GM18505 (cell line): ENCODE measurements at regions not wholly inside any gene's neighbourhood (a gene's known extent, or its start where the extent isn't known, plus 50 kb on each side); places are given as distances from the start of the nearest gene placed in this dataset.
A peak's percentile ranks its signal among the peaks of the same experiment; 100 is the strongest.
"Not testable (repeated sequence)": the region's sequence is repeated elsewhere in the genome, so short reads cannot be mapped to it uniquely, and the experiment has no call there.

ENCODE experiments used
- ATAC-seq: cut with Tn5 transposase; IDR thresholded peaks from one replicate; pipeline ENCODE4 v1.9.1; 2021; ENCODE audit not compliant: unreplicated experiment
- POLR2A ChIP-seq: IDR thresholded peaks from 4 replicates; pipeline ENCODE4 v1.6.1; 2011; ENCODE audit warnings: borderline replicate concordance; ENCODE audit not compliant: insufficient read depth, insufficient read length; ENCODE audit errors: extremely low read depth

DNA sequence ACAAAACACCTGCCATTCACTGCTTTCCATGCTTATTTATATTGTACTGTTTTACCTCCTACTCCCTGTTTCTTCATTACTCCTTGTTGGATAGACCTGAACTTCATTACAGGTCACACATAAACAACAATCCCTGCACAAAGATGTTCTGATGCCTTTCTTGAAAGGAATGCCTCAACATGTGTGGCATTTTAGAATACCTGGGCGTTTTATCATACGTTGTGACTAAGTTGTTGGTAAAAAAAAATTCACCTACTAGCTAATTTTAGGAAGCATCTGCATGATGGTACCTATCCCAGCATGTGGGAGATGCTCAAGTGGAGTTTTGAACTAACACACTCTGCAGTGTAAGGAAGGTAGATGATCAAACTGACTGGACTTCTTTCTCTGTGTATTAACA lies 604.1 kb downstream of the TAF11L14 start:
- no peak for ATAC-seq
- TF ChIP-seq POLR2A, result no peak

DNA sequence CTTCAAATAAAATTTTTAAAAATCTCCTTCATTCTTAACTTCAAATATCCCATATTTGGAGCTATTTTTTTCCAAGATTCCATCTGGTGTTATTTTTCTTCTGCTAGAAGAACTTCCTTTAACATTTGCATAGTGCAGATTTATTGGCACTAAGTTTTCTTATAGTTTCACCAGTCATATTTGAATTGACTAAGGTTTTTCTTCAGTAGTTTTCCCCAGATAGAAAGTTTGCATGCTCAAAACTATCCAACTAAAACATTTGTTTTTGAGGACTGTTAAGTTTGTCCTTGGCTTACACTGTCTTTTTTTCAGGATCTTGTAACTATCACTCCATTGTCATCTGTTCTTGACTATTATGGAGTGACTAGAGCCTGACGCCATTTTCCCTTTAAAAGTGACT lies 606.7 kb downstream of the TAF11L14 start:
- ATAC-seq, result no peak
- TF ChIP-seq POLR2A, result no peak

- no peak for ATAC-seq
- no peak for TF ChIP-seq POLR2A
Observed at GRCh38 chr5:18243846-18244245, 609.6 kb downstream of the TAF11L14 start.

GRCh38 chr5:18244309-18244708 lies 610.0 kb downstream of the TAF11L14 start:
- ATAC-seq, result no peak
- TF ChIP-seq POLR2A, result no peak

GRCh38 chr5:18252559-18252958 lies 618.3 kb downstream of the TAF11L14 start:
- no peak for TF ChIP-seq POLR2A
- ATAC-seq, result no peak

DNA sequence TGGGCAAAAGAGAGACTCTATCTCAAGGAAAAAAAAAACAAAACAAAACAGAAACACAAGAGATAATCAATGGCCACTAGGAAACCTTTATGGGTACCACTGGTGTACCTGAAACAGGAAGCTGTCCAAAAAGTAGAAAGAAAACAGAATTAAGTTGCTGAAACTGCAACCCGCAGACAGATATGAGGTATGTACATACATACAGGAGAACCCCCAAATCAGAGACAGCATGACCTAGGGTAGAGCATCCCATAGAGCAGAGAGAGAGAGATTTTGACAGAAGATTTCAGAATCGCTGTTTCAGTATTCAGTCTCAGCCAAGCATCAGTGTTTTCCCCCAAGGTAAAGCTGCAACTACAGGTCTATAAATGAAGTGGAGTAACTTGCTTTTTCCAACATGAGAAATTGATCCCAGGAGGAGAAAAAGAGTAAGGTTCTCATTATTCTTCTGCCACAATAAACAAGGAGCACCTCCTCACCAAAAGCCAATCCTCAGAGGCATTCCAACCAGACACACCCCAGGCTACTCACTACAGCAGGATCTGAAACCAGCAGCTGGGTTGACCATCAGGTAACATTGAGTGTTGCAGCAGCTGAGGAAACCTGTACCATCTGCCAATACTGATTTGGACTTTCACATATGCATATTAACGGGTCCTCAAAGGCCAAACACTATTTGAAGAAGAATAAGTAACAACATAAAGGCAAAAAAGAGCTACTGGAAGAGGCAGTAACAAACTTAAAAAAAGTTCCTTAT lies 630.0 kb downstream of the TAF11L14 start:
- TF ChIP-seq POLR2A, result no peak
- no peak for ATAC-seq

DNA sequence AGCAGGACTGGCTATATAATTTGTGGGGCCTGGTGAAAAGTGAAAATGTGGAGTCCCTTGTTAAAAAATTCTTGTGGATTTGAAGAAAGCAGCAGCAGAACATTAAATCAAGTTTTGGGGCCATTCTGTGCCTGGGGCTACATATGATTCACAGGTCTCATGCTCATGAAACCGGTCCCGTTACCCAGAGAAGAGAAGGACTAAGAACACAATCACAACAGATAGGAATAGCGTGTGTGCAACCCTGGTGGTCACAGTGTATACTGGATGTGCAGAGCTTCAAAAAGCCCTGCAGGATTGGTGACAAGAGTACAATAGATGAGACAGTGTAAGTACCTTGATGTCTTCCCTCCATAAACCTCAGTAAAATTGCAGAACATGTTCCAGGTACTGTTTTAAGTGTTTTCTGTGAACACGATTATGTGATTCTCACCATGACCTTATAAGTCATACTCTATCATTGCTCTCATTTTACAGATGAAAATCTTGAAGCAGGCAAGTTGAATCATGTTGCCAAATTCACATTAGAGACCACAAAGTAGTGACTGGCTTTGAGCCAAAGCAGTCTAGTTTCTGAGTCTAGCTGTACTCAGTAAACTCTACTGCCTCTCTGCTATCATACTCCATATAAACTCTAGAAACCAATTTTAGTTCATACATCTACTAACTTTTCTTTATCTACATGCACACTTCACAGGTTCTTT lies 636.5 kb downstream of the TAF11L14 start:
- no peak for TF ChIP-seq POLR2A

GRCh38 chr5:18276939-18277338 lies 642.7 kb downstream of the TAF11L14 start:
- no peak for TF ChIP-seq POLR2A
- ATAC-seq, result no peak

More for the DNA sequence above, 636.5 kb downstream of the TAF11L14 start:
- no peak for ATAC-seq

GRCh38 chr5:18281947-18282581 lies 647.8 kb downstream of the TAF11L14 start:
- no peak for ATAC-seq
- no peak for TF ChIP-seq POLR2A

DNA sequence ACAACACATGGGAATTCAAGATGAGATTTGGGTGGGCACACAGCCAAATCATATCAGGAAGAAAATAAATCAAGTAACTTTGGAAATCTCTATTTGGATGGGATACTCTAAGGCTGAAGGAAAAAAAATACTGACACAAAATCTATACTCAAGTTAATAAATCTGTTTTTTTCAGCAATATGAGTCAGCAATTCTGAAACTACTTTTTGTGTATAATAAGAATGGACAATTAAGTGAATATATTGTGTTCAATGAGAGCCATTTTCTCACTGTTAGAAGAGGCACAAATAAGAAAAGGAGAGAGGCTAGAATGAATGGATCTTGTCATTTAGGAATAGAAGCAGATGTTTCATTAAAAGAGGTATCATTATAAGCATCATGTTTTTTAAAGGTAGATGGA lies 651.0 kb downstream of the TAF11L14 start:
- no peak for ATAC-seq
- TF ChIP-seq POLR2A, result no peak

- no peak for ATAC-seq
- TF ChIP-seq POLR2A, result no peak
Observed at GRCh38 chr5:18292146-18292545, 657.9 kb downstream of the TAF11L14 start.

DNA sequence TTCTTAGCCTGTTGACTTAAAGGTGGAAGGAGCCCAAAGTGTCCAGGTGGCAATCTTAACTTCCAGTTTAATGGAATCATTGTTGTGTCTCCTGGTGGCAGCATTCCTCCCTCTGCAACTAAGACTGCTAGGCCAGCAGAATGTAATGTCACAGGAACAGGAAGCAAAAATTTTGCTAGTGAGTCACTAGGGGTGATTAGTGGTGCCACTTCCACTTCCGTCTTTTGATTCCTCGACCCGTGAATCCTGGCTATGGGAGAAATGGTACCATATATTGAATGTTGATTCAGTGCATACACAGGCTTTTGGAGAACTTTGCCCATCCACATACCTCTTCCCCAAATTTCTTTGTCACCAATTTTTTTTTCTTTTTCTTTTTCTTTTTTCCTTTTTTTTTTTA lies 661.4 kb downstream of the TAF11L14 start:
- ATAC-seq, result not testable (repeated sequence)

GRCh38 chr5:18299166-18299565 lies 664.9 kb downstream of the TAF11L14 start:
- TF ChIP-seq POLR2A, result no peak
- ATAC-seq, result no peak

GRCh38 chr5:18305288-18305924 lies 671.1 kb downstream of the TAF11L14 start:
- ATAC-seq, result peak; percentile 81
- no peak for TF ChIP-seq POLR2A

DNA sequence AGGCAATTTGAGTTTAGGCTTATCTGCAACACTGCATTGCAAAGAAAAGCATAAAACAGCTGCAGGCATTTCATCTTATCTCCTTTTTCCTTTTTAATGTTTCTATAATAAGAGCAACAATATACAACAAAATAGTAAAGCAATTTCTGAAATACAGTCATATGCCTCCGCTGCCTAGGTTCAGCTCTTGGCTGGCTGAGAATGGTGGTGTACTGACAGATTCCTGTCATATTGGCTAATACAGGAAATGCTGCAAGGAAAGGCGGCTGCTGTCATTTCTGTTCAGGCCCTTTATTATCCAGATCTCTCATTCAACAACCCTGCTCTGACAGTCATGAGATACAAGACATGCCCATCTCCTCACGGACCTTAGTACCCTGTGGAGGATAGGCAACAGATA lies 677.0 kb downstream of the TAF11L14 start:
- no peak for ATAC-seq
- TF ChIP-seq POLR2A, result no peak
